ENCODE measurements at regions not wholly inside any gene's neighbourhood (a gene's known extent, or its start where the extent isn't known, plus 50 kb on each side); places are given as distances from the start of the nearest gene placed in this dataset.
A peak's percentile ranks its signal among the peaks of the same experiment; 100 is the strongest.

GRCh38 chr5:92909602-92909962 is 671.4 kb downstream of the NR2F1-AS1 start:
- TF ChIP-seq CTCF (IDR thresholded peaks at IDR 0.05) (peak in 3 of 4 donors; percentile 19 to 30 (median 24)), POLR2A (IDR thresholded peaks at IDR 0.05) (no peak)
- ATAC-seq (no peak), DNase-seq (no peak)
- H3K27ac ChIP-seq = no peak overlapping the region
- intact Hi-C loops (cut with DNase I) = no loop called here
- no peaks in the 10 kb centered on the region for H3K36me3 ChIP-seq
- 54% methylated on average over 5 of the region's 6 CpGs for WGBS (ENCODE audit: insufficient coverage, low coverage, low lambda C conversion rate, missing lambda C conversion rate)
- no peaks in the 10 kb centered on the region for H3K9me3 ChIP-seq
- H3K4me1 ChIP-seq = peaks cover 0 to 11% (median 4%) of the 10 kb centered on the region in 4 donors
- no peak overlapping the region for H3K4me3 ChIP-seq
- no peaks in the 10 kb centered on the region for H3K27me3 ChIP-seq

- Histone ChIP-seq H3K27me3 (no peaks in the 10 kb centered on the region), H3K9me3 (no peaks in the 10 kb centered on the region), H3K36me3 (no peaks in the 10 kb centered on the region), H3K27ac (no peak overlapping the region), H3K4me3 (no peak overlapping the region), H3K4me1 (peaks cover 0 to 11% (median 4%) of the 10 kb centered on the region in 4 donors)
- no peak for ATAC-seq
- intact Hi-C loops (cut with DNase I) = no loop called here
- WGBS (ENCODE audit: insufficient coverage, low coverage, low lambda C conversion rate, missing lambda C conversion rate) = 88% methylated on average over 1 of the region's 1 CpG
- TF ChIP-seq POLR2A (IDR thresholded peaks at IDR 0.05) (no peak), CTCF (IDR thresholded peaks at IDR 0.05) (no peak)
- DNase-seq = no peak
These were observed 671.9 kb downstream of the NR2F1-AS1 start for GRCh38 chr5:92908952-92909601.

- Histone ChIP-seq H3K27ac (peak overlapping the region in 2 of 3 donors; percentile 0 to 3), H3K4me3 (no peak overlapping the region), H3K4me1 (peaks cover 0 to 11% (median 4%) of the 10 kb centered on the region in 4 donors), H3K9me3 (no peaks in the 10 kb centered on the region), H3K27me3 (no peaks in the 10 kb centered on the region), H3K36me3 (no peaks in the 10 kb centered on the region)
- ATAC-seq (peak; percentile 66 to 81 (median 71)), DNase-seq (no peak)
- no peak for TF ChIP-seq POLR2A (IDR thresholded peaks at IDR 0.05)
- no peak for TF ChIP-seq CTCF (IDR thresholded peaks at IDR 0.05)
- 28% methylated on average over 2 of the region's 2 CpGs for WGBS (ENCODE audit: insufficient coverage, low coverage, low lambda C conversion rate, missing lambda C conversion rate)
- intact Hi-C loops (cut with DNase I) = no loop called here
These were observed 672.9 kb downstream of the NR2F1-AS1 start for GRCh38 chr5:92907938-92908606.

GRCh38 chr5:92906798-92907376 is 674.1 kb downstream of the NR2F1-AS1 start:
- no peak for DNase-seq
- TF ChIP-seq POLR2A (IDR thresholded peaks at IDR 0.05) = no peak
- no peak for TF ChIP-seq CTCF (IDR thresholded peaks at IDR 0.05)
- Histone ChIP-seq H3K4me3 (no peak overlapping the region), H3K27ac (no peak overlapping the region), H3K4me1 (peaks cover 0 to 11% (median 4%) of the 10 kb centered on the region in 4 donors), H3K9me3 (no peaks in the 10 kb centered on the region), H3K27me3 (no peaks in the 10 kb centered on the region), H3K36me3 (no peaks in the 10 kb centered on the region)
- WGBS (ENCODE audit: insufficient coverage, low coverage, low lambda C conversion rate, missing lambda C conversion rate) = 70% methylated on average over 6 of the region's 6 CpGs
- ATAC-seq = no peak
- intact Hi-C loops (cut with DNase I) = no loop called here
